ENCODE measurements at regions not wholly inside any gene's neighbourhood (a gene's known extent, or its start where the extent isn't known, plus 50 kb on each side); places are given as distances from the start of the nearest gene placed in this dataset.

- H3K4me1 ChIP-seq (ENCODE audit: control insufficient read depth, insufficient read depth, low read length) = no peaks in the 10 kb centered on the region
- no peak overlapping the region for H3K4me3 ChIP-seq (ENCODE audit: low read depth, low read length)
- POLR2A ChIA-PET = no interaction called here
- H3K36me3 ChIP-seq (ENCODE audit: control insufficient read depth in 2 of 2, insufficient read depth in 1 of 2, low read length in 2 of 2) = no peaks in the 10 kb centered on the region
- no peaks in the 10 kb centered on the region for H3K9me3 ChIP-seq (ENCODE audit: control insufficient read depth, insufficient read depth, low read depth, low read length)
- CTCF ChIA-PET = no interaction called here
- TF ChIP-seq ZNF148 (tag by site-specific recombination; IDR thresholded peaks at IDR 0.05; ENCODE audit: borderline replicate concordance) = no peak
- TF ChIP-seq ZSCAN18 (tag by site-specific recombination; IDR thresholded peaks at IDR 0.05) = no peak
- H3K27ac ChIP-seq (ENCODE audit: extremely low read depth, low read depth, low read length) = no peak overlapping the region
These were observed 292.6 kb upstream of the PREP start for GRCh38 chr6:105695461-105695860.

GRCh38 chr6:105692613-105693215, 289.8 kb upstream of the PREP start:
- TF ChIP-seq ZNF426 (tag by site-specific recombination; IDR thresholded peaks at IDR 0.05) (no peak), ZNF704 (tag by site-specific recombination; IDR thresholded peaks at IDR 0.05) (no peak), ZNF18 (tag by site-specific recombination; IDR thresholded peaks at IDR 0.05) (no peak), ZNF707 (tag by site-specific recombination; IDR thresholded peaks at IDR 0.05) (no peak), IKZF3 (tag by site-specific recombination; IDR thresholded peaks at IDR 0.05) (no peak), ZNF140 (tag by site-specific recombination; IDR thresholded peaks at IDR 0.05) (no peak), HOXA7 (CRISPR knock-in tag; IDR thresholded peaks at IDR 0.05; ENCODE audit: borderline replicate concordance) (no peak), ZNF701 (tag by site-specific recombination; IDR thresholded peaks at IDR 0.05) (no peak), GLI2 (tag by site-specific recombination; IDR thresholded peaks at IDR 0.05; ENCODE audit: borderline replicate concordance, low read depth) (no peak), ZNF623 (tag by site-specific recombination; IDR thresholded peaks at IDR 0.05) (no peak), KLF9 (tag by site-specific recombination; IDR thresholded peaks at IDR 0.05; ENCODE audit: low read depth) (no peak), ZNF501 (tag by site-specific recombination; IDR thresholded peaks at IDR 0.05) (no peak), ZNF664 (tag by site-specific recombination; IDR thresholded peaks at IDR 0.05) (no peak), ZNF280C (tag by site-specific recombination; IDR thresholded peaks at IDR 0.05) (no peak), PATZ1 (tag by site-specific recombination; IDR thresholded peaks at IDR 0.05) (no peak), ZBTB49 (tag by site-specific recombination; IDR thresholded peaks at IDR 0.05; ENCODE audit: low read depth) (no peak), ZNF624 (tag by site-specific recombination; IDR thresholded peaks at IDR 0.05) (no peak), ZNF202 (tag by site-specific recombination; IDR thresholded peaks at IDR 0.05; ENCODE audit: borderline replicate concordance) (no peak)
- Histone ChIP-seq H3K27ac (ENCODE audit: extremely low read depth, low read depth, low read length) (no peak overlapping the region), H3K4me3 (ENCODE audit: low read depth, low read length) (no peak overlapping the region), H3K36me3 (ENCODE audit: control insufficient read depth in 2 of 2, insufficient read depth in 1 of 2, low read length in 2 of 2) (no peaks in the 10 kb centered on the region), H3K9me3 (ENCODE audit: control insufficient read depth, insufficient read depth, low read depth, low read length) (no peaks in the 10 kb centered on the region), H3K4me1 (ENCODE audit: control insufficient read depth, insufficient read depth, low read length) (no peaks in the 10 kb centered on the region)
- ChIA-PET POLR2A (interaction anchor here (0.6 to 0.7 kb wide), 2 partner anchors 16 to 383 kb away, joined by 3 read pairs; no protein-coding TSS in a partner anchor), CTCF (interaction anchor here (0.7 kb wide), 1 partner anchor 592 kb away, joined by 3 read pairs; no protein-coding TSS in a partner anchor)
